ENCODE measurements at regions not wholly inside any gene's neighbourhood (a gene's known extent, or its start where the extent isn't known, plus 50 kb on each side); places are given as distances from the start of the nearest gene placed in this dataset.

DNA sequence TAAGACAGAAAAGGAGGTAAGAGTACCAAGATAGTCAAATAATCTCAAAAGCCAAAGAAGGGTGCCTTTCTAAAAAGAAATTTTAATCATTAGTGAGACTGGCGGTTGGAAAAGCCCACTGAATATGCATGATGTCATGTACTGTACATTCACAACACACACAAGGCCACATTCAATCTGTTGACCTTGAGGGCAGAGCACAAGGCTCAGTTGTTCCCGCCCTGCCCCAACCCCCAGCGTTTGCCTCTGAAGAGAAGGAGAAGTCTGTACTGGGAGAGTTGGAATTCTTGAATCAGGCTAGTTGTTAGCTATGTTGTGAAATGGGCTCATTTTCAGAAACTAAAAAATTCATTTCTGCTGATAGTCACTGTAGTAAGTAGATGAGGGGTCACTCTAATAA, 50.2 kb upstream of the NID2 start:
- TF ChIP-seq CTCF (IDR thresholded peaks at IDR 0.05; ENCODE audit: insufficient read depth, low read depth, low read length) (no peak), EZH2 (IDR thresholded peaks at IDR 0.05; ENCODE audit: insufficient read depth, low read length) (no peak)
